Uterus (tissue), 3 donors: ENCODE measurements at regions not wholly inside any gene's neighbourhood (a gene's known extent, or its start where the extent isn't known, plus 50 kb on each side); places are given as distances from the start of the nearest gene placed in this dataset. TPM values are rescaled to one million over a fixed set of nuclear protein-coding genes. Genes with fewer than 3 reads are reported as not detected.
"Not testable (repeated sequence)": the region's sequence is repeated elsewhere in the genome, so short reads cannot be mapped to it uniquely, and the experiment has no call there.

ENCODE experiments used
- DNase-seq, 2 donors: peaks; one replicate each; pipeline ENCODE4 v3.0.0-alpha.2; 2019 to 2020
- H3K27ac ChIP-seq, 2 donors: fragments of 200-600 bp; sonication (generic); 1 replicate in 1 of 2; 2 replicates in 1 of 2; pipeline ENCODE4 v1.5.1; 2016 to 2018
- H3K27me3 ChIP-seq, 2 donors: fragments of 200-600 bp; sonication (generic); one replicate each; pipeline ENCODE4 v1.5.1; 2018 to 2019; ENCODE audit warnings: control low read depth in 1 of 2
- H3K36me3 ChIP-seq, 2 donors: fragments of 200-600 bp; sonication (generic); one replicate each; pipeline ENCODE4 v1.5.1; 2019; ENCODE audit warnings: control low read depth in 1 of 2
- H3K4me1 ChIP-seq, 2 donors: fragments of 200-600 bp; sonication (generic); one replicate each; pipeline ENCODE4 v1.5.1; 2018 to 2019; ENCODE audit warnings: control low read depth in 1 of 2
- H3K4me3 ChIP-seq, 2 donors: fragments of 200-600 bp; sonication (generic); 1 replicate in 1 of 2; 2 replicates in 1 of 2; pipeline ENCODE4 v1.5.1; 2018 to 2019; ENCODE audit warnings: mild to moderate bottlenecking in 1 of 2
- H3K9me3 ChIP-seq, 2 donors: fragments of 200-600 bp; sonication (generic); one replicate each; pipeline ENCODE4 v1.5.1; 2019; ENCODE audit warnings: control low read depth in 1 of 2
- CTCF ChIP-seq, 4 experiments: fragments of 200-600 bp in 2 of 4; fragments of 450-650 bp in 2 of 4; sonication (generic) in 2 of 4; IDR thresholded peaks; one replicate each; pipeline ENCODE4 v1.5.1; 2016 to 2019; ENCODE audit warnings: antibody characterized with exemption in 4 of 4, mild to moderate bottlenecking in 2 of 4, moderate library complexity in 1 of 4
- intact Hi-C: fragments of 100-400 bp; cut with DNase I; formaldehyde crosslinking; loops from one replicate; pipeline ENCODE4 v1.15.1; 2023; ENCODE audit warnings: low total_unique reads
- small RNA-seq: library from RNA; depleted of rRNA; stranded (forward); fragments of <200 nt; gene quantifications from one replicate; pipeline ENCODE3, GENCODE V24; 2016
- donor health status: DM: yes; HTN: yes; CAD: no.

- H3K9me3 ChIP-seq, intact Hi-C loops, H3K4me1 ChIP-seq, H3K27me3 ChIP-seq, DNase-seq, H3K27ac ChIP-seq, H3K4me3 ChIP-seq, H3K36me3 ChIP-seq: not testable (repeated sequence)
- TF ChIP-seq CTCF (IDR thresholded peaks at IDR 0.05), result peak in 2 of 4 experiments; percentile 31 to 37
Observed at GRCh38 chr2:242159921-242160320, 290.4 kb downstream of the RTP5 start.

DNA sequence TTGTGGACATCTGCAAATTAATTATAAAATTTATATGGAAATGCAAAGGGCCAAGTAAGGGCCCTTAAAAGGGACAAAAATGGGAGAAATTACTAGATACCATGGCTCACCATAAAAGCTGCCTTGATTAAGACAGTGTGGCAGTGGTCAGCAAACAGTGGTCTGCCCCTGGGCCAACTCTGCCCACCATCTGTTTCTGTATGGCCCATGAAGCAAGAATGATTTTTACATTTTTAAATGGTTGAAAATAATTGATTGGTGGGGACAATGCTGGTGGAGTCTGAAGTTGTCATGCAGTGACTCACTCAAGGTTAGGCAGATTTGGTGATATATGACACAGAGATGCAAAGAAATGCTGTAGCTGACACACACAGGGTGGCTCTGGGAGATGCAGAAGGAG is 295.6 kb downstream of the RTP5 start:
- intact Hi-C loops, H3K4me1 ChIP-seq, H3K27me3 ChIP-seq, H3K4me3 ChIP-seq, H3K36me3 ChIP-seq, DNase-seq, H3K27ac ChIP-seq, H3K9me3 ChIP-seq: not testable (repeated sequence)

DNA sequence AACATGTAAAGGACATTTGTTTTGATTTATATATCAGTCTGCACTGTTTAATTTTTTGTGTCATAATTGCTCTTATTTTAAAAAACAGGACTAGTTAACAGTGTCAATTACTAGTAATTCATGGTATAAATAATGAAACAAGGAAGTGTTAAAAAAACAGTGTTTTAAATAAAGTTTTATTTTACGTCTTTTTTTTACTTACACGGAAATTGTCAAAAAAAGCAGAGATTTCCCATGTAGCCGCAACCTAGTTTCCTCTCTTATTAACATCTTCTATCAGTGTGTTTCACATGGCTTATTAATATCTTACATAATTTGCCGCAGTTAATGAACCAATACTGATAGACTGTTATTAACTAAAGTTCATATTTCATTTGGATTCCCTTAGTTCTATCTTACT is 301.8 kb downstream of the RTP5 start:
- H3K4me3 ChIP-seq, H3K9me3 ChIP-seq, H3K27me3 ChIP-seq, H3K36me3 ChIP-seq, H3K4me1 ChIP-seq, H3K27ac ChIP-seq, intact Hi-C loops, DNase-seq: not testable (repeated sequence)

Small RNA genes lying in the stretch of these regions (small RNA-seq; reads per million reads assigned to genes)
- gene CICP10, result not detected
- not detected for gene SEPT14P2
